OCI-LY3 (cell line): ENCODE measurements at regions not wholly inside any gene's neighbourhood (a gene's known extent, or its start where the extent isn't known, plus 50 kb on each side); places are given as distances from the start of the nearest gene placed in this dataset.

ENCODE experiments used
- H2AFZ ChIP-seq: fragments of 200-600, 300-600 bp; shearing (Covaris generic); 2 replicates; pipeline ENCODE4 v1.6.0; 2014; ENCODE audit warnings: antibody characterized with exemption, low read depth, low read length
- H3K27ac ChIP-seq: fragments of 200-600, 300-600 bp; sonication (generic); 2 replicates; pipeline ENCODE4 v1.5.1; 2014; ENCODE audit warnings: mild to moderate bottlenecking, low read length, moderate library complexity, mixed read lengths
- H3K27me3 ChIP-seq: fragments of 200-600, 300-600 bp; sonication (generic); 2 replicates; pipeline ENCODE4 v1.6.1; 2014; ENCODE audit warnings: low read depth, low read length, mixed read lengths
- H3K36me3 ChIP-seq: fragments of 200-600, 300-600 bp; sonication (generic); replicated peaks from 2 replicates; pipeline ENCODE3; 2014; ENCODE audit warnings: low read depth, low read length, mixed read lengths
- H3K4me1 ChIP-seq: fragments of 300-600, 200-600 bp; sonication (generic); 2 replicates; pipeline ENCODE4 v1.6.1; 2014; ENCODE audit warnings: low read length, mixed read lengths
- H3K4me2 ChIP-seq: fragments of 200-600, 300-600 bp; sonication (generic); 2 replicates; pipeline ENCODE4 v1.6.1; 2014; ENCODE audit warnings: low read length, mixed read lengths
- H3K4me3 ChIP-seq: fragments of 300-600, 200-600 bp; sonication (generic); 2 replicates; pipeline ENCODE4 v1.5.1; 2014; ENCODE audit warnings: antibody characterized with exemption, mild to moderate bottlenecking, low read length, moderate library complexity
- H3K79me2 ChIP-seq: fragments of 300-600, 200-600 bp; shearing (Covaris generic); 2 replicates; pipeline ENCODE4 v1.6.1; 2014; ENCODE audit warnings: mild to moderate bottlenecking, low read length, mixed read lengths
- H3K9ac ChIP-seq: fragments of 300-600, 200-600 bp; shearing (Covaris generic); 2 replicates; pipeline ENCODE4 v1.6.0; 2014; ENCODE audit warnings: mild to moderate bottlenecking, low read length, moderate library complexity
- H3K9me3 ChIP-seq: fragments of 200-600, 300-600 bp; shearing (Covaris generic); 2 replicates; pipeline ENCODE4 v1.6.1; 2014; ENCODE audit warnings: low read length, mixed read lengths; ENCODE audit not compliant: insufficient read depth
- H4K20me1 ChIP-seq: fragments of 200-600, 300-600 bp; sonication (generic); 2 replicates; pipeline ENCODE4 v1.6.1; 2016; ENCODE audit warnings: low read length, mixed read lengths; ENCODE audit not compliant: insufficient read depth
- EZH2phosphoT487 ChIP-seq: fragments of 200-600 bp; shearing (Covaris generic); IDR thresholded peaks from 2 replicates; pipeline ENCODE4 v1.6.1; 2018; ENCODE audit warnings: antibody characterized with exemption, mixed run types, low read depth
- TF ChIP-seq, protein P1 (sequence below): fragments of 200-600, 300-600 bp; sonication (generic); IDR thresholded peaks from 2 replicates; pipeline ENCODE4 v1.5.1; 2014; ENCODE audit warnings: antibody characterized with exemption, low read length, low read depth

DNA sequence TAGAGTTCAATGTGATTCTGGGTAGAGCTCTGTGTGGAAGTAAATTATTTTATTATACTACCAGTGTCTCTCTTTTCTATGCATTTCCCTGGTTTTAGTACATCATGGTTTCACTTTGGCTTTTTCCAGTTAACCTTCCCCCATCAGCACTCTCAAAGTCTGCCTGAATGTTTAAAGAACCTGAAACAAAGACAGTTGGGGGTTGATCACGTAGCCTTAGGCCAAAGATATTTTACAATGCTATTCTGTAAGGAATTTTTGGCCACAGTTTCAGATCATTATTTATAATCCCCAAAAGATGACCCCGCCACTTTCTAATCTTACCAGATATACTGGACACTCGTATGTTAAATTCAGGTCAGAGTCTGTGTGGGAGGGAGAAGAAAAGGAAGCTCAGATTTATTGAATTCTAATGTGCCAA lies 156.3 kb upstream of the TMC3 start:
- Histone ChIP-seq H3K27ac (no peak overlapping the region), H3K79me2 (no peaks in the 10 kb centered on the region), H3K9ac (no peak overlapping the region), H3K36me3 (no peaks in the 10 kb centered on the region), H3K9me3 (no peaks in the 10 kb centered on the region), H3K4me1 (no peaks in the 10 kb centered on the region), H3K4me3 (no peak overlapping the region), H3K27me3 (peaks cover 29% of the 10 kb centered on the region; the same call in 1 of the 2 replicates), H4K20me1 (no peaks in the 10 kb centered on the region), H2AFZ (no peak overlapping the region), H3K4me2 (no peak overlapping the region)
- TF ChIP-seq EZH2phosphoT487, result no peak
- TF ChIP-seq, protein P1, sequence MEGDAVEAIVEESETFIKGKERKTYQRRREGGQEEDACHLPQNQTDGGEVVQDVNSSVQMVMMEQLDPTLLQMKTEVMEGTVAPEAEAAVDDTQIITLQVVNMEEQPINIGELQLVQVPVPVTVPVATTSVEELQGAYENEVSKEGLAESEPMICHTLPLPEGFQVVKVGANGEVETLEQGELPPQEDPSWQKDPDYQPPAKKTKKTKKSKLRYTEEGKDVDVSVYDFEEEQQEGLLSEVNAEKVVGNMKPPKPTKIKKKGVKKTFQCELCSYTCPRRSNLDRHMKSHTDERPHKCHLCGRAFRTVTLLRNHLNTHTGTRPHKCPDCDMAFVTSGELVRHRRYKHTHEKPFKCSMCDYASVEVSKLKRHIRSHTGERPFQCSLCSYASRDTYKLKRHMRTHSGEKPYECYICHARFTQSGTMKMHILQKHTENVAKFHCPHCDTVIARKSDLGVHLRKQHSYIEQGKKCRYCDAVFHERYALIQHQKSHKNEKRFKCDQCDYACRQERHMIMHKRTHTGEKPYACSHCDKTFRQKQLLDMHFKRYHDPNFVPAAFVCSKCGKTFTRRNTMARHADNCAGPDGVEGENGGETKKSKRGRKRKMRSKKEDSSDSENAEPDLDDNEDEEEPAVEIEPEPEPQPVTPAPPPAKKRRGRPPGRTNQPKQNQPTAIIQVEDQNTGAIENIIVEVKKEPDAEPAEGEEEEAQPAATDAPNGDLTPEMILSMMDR, result no peak

DNA sequence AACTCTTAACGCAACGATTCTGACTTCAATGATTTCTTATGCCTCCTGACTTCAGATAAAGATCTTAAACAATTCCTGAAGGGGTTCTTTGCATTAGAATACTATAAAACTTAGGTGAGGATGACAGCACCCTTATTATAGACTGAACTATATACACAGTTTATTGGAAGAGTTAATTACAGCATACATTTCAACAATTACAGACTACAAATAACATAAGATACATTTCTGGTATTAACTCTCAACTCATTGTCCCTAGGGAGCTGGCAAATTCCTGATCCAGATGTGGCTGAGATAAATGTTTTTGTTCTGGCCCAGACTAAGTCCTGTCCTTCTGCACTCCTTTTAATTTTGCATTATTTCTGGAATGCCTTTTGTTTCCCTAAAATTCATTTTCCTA lies 155.5 kb upstream of the TMC3 start:
- H3K36me3 ChIP-seq, result no peaks in the 10 kb centered on the region
- H3K79me2 ChIP-seq, result no peaks in the 10 kb centered on the region
- no peak overlapping the region for H3K4me3 ChIP-seq
- no peak overlapping the region for H3K9ac ChIP-seq
- peaks cover 37% of the 10 kb centered on the region; the same call in 1 of the 2 replicates for H3K27me3 ChIP-seq
- H2AFZ ChIP-seq, result no peak overlapping the region
- no peak for TF ChIP-seq EZH2phosphoT487
- TF ChIP-seq, protein P1, result no peak
- no peak overlapping the region for H3K27ac ChIP-seq
- H3K4me2 ChIP-seq, result no peak overlapping the region
- no peaks in the 10 kb centered on the region for H4K20me1 ChIP-seq
- no peaks in the 10 kb centered on the region for H3K9me3 ChIP-seq
- no peaks in the 10 kb centered on the region for H3K4me1 ChIP-seq

DNA sequence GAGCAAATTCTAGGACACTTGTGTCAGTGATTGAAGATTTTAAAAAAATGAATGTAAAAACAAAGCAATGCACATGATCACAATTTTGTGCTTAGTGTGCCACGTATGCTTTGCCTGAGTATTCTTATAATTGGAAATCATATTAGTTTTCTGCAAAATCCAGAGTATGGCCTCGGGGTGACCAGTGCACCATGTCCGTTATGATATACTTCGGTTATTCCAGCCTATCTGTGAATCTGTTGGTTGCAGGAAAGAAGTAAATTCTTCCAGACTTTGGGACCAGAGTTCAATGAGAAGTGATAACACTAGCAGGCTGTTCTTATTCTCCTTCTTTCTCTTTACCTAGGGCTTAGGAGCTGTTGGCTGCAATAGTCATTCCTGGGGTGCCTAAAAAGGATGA lies 152.0 kb upstream of the TMC3 start:
- H3K27ac ChIP-seq, result no peak overlapping the region
- H3K9ac ChIP-seq, result no peak overlapping the region
- TF ChIP-seq EZH2phosphoT487, result no peak
- TF ChIP-seq, protein P1, result no peak
- peaks cover 37% of the 10 kb centered on the region for H3K27me3 ChIP-seq
- no peaks in the 10 kb centered on the region for H3K4me1 ChIP-seq
- no peaks in the 10 kb centered on the region for H3K9me3 ChIP-seq
- H2AFZ ChIP-seq, result no peak overlapping the region
- no peaks in the 10 kb centered on the region for H4K20me1 ChIP-seq
- no peak overlapping the region for H3K4me3 ChIP-seq
- H3K4me2 ChIP-seq, result no peak overlapping the region
- no peaks in the 10 kb centered on the region for H3K79me2 ChIP-seq
- no peaks in the 10 kb centered on the region for H3K36me3 ChIP-seq

DNA sequence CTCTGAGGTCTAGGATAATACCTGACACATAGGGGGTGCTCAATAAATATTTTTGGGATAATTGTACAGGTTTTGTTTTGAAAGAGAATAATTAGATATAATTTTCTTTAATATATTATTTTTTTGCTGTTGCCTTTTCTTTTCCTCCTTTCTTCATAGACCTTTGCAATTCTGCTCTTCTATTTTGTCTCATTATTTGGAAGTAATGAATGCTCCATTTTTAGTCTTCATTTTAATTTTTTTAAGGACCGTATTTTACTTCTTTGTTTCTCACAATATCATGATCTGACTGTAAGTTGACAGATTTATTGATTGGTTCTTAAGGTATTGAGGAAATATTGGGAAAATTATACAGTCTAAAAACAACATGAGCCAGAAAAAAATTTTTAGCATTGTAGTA lies 150.5 kb upstream of the TMC3 start:
- Histone ChIP-seq H4K20me1 (no peaks in the 10 kb centered on the region), H3K27ac (no peak overlapping the region), H3K4me2 (no peak overlapping the region), H3K9me3 (no peaks in the 10 kb centered on the region), H3K27me3 (peaks cover 35% of the 10 kb centered on the region), H3K9ac (no peak overlapping the region), H3K79me2 (no peaks in the 10 kb centered on the region), H3K36me3 (no peaks in the 10 kb centered on the region), H3K4me3 (no peak overlapping the region), H3K4me1 (no peaks in the 10 kb centered on the region), H2AFZ (no peak overlapping the region)
- TF ChIP-seq, protein P1, result no peak
- TF ChIP-seq EZH2phosphoT487, result no peak
